Endometrium (tissue), 2 donors: ENCODE measurements at regions not wholly inside any gene's neighbourhood (a gene's known extent, or its start where the extent isn't known, plus 50 kb on each side); places are given as distances from the start of the nearest gene placed in this dataset.

Experiments
- FAIRE-seq: peaks from 2 replicates; lab custom pipeline; 2012; peaks lifted over from hg19 to GRCh38; lab: Jason Lieb, UNC
- donor health status: control.
- donor health status: control.

DNA sequence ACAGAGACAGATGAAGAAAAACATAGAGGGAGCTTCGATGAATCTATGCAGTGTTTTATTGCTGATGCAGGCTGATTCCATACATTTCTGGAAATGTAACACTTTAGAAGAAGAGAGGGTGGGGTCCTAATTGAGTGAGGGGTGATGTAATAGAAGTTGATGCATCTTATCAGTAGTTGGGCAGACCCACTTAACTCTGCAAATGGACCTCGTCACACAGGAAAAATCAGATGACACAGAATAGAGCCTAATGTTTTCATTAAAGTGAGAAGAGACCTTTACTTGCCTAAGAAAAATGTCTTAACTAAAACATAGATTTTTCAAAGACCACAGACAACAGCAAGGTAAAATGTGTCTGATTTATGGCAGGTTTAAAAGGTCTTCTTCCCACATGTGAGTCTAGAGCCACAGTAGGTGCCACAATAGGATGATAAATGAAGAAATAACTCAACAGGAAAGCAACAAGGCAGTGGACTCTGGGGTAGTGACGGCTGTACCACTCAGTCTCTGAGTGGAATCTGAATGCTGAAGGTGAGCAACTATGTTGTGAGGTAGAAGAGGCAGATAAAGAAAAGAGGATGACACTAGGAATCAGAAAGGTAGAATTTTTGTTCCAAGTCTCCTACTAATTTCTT, 414.7 kb upstream of the PIK3C3 start:
- FAIRE-seq = no peak

DNA sequence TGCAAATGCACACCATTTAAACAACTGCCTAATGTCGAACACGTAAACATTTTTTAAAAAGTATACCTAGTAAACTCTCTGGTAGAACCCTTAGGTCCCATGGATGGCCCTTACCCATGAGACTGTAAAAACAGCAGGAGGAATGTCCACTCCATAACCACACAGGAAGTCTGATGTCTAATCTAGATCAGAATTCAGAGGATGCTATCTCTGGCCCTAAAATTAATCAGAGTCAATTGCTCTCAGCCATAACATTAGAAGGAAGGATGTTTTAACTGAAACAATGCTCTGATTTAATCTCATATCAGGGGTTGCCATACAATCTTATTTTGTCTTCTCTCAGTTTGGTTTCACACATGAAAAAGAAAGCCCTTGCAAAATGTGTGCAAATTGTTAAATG, 416.3 kb upstream of the PIK3C3 start:
- FAIRE-seq = no peak

DNA sequence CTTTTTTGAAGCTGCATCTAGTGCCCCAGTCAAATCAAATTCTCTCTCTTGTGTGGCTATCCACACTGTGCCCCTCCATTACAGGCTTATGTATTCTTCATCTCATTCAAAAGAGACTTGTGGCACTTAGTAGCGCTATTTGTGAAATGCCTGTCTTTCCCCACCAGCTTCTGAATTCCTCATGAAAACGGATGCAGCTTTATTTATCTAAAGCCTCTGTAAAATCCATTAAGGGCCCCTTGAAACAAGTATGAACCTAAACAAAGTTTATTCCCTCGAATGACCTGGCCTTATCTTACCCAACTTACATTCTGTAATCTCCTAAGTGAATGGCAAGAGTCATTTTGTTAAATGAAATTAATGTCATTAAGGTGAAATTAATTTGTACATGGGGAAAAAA, 417.4 kb upstream of the PIK3C3 start:
- no peak for FAIRE-seq

DNA sequence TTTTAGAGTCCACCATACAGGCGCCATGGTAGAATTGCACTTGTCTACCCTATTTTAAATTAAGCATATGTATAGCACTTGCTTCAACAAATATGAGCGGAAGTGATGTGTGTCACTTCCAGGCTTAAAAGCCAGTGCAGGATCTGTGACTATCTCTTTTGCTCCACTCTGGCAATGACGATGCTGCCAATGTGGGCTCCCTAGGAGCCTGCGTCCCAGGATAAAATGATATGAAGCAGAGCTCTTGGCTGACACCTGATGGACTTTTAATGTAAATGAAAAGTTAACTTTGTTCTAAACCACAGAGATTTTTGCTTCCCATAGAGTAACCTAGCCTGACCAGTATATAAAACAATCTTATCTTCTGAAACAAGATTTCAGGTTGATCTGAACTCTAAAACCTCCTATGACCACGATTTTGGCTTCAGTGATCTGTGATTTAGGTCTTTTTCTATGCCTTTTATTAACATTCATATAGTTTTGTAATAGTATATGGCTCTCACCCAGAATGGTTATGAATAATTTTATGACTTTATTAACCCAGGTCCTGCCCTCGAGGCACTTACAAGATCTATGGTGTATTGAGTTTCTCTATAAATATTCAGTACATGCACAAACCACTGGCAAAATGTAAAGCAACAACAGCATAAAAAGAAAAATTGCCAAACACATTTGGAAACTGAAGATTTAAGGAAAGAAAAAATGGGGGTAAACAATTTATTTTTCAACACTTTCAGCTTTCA, 422.5 kb upstream of the PIK3C3 start:
- FAIRE-seq = no peak

DNA sequence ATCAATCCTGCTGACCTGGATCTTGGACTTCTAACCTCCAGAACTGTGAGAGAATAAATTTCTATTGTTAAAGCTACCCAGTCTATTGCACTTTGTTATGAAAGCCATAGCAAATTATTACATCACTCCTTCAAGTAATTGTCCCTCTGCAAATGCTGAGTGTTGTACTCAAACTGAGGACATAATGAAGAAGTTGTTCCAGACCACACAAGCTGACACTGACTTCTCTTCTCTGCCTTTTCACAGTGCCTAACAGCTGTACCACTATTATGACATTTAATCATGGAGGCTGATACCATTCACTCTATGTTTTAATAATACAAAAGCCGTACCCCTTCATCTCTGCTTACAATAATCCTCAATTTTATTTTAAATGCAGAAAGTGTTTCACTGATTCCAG, 424.1 kb upstream of the PIK3C3 start:
- no peak for FAIRE-seq

DNA sequence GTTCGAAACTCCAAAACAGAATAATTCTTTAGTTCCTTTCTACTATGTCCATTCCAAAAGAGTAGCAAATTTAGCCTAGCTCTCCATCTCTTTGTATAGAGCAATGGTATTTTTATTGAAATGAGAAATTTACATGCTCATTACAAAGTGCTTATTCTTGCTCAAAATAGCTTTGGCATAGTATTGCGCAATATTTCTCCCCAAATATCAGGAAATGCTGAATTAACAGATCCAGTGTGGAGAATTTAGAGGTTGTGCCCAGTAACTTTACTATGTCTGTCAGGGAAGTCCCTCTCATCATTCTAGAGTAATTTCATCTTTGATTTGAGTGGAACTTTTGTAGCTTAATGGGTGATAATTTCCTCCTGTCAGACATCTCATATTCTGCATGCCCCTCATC, 425.9 kb upstream of the PIK3C3 start:
- no peak for FAIRE-seq

DNA sequence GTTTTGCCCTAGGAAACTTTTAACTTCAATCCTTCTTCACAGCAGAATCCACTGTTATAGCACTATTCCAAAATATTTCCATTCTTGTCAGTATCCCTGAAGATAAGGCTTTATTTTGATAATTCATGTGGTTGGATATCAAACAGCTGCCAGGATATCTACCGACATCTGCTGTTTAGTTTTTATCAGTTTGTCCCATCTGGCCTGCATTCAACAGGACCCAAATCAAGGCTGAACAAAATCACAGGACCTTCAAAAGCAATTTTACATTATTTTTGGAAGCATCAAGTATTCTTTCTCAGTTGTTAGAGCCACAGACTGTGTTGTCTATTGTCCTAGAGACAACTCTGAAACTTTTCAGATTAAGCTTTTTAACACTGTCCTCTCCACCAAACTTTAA, 429.0 kb upstream of the PIK3C3 start:
- FAIRE-seq = no peak

DNA sequence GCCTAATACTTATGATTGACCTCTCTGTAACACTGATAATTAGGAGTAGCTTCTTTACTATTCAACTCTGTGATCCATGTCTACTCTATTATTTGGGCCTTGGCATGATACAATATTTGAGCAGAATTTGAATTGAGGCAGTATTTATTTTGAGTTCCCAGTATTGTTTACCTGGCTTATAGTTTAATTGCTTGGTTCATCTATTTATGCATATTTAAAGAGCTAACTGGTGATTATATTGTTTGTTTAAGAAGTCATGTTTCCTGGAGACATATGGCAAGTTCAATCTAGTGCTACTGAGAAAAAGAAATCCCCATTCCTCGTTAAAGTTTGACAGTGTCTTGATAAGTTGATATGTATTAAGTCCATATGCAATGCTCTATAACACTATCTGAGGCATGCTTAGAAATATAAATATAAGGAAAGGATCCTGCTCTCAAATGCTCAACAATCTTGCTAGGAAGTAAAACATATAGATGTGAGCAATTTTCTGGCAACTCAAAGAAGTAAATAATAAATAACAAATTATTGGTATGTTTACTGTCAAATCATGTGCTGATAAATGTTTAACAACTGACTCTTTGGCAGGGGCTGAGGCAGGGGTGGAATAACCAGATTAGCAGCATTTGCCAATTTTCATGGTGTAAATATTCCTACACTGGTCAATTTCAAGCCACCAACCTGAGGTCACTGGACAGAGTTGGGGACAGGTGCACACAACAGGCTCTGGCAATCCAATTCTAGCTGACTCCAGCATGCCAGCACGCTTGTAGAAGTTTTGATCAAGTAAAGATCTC, 430.2 kb upstream of the PIK3C3 start:
- no peak for FAIRE-seq

DNA sequence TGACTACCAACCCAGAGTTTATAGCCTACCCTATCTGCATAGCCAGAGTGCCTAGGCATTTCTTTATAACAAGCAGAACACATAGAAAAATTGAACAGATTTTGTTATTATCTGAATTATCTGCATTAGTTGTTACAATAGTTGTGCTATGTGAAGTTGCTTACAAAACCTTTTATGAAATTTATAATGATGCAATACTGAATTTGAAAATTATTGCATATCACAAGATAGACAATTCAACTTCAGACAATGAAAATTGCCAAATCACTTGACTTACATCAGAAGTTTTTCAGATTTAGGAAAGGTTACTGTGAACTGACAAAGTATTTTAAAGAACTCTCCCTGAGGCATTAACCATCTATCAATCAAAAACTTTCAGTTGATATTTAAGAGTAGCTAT, 437.9 kb upstream of the PIK3C3 start:
- no peak for FAIRE-seq

DNA sequence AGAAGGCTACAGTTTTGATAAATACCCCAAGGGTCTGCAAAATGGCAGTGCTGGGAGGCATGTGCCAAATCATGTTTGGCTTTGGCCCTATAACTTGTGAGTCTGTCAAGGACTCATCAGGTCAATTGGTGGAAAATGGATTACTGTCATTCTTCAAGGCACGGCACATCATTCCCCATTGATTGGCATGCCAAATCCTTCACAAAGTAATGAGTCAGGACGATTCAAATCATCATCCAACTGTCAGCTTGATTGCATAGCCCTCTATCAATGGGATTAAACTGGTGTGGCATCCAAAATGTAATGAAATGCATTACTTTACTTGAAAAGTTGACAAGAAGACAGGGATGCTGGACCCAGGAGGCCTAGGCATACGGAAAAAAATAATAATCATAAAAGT, 441.6 kb upstream of the PIK3C3 start:
- FAIRE-seq = no peak

DNA sequence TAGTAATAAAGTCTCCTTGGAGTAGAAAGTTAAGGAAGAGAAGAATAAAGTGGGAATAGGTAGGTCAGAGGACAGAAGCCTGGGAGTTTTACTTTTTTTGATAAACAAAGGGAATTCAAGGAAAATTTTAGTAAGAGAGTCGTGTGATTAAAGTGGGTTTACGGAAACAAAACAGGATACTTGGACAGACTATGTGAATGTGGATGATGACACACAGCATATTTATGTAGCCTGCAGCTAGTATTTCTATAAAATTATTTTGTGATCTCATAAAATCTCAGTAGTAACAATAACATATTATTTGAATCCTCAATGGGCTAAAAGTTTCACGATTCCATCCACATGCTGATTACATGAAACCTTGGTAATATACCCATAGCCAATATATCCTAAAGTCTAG, 450.7 kb upstream of the PIK3C3 start:
- no peak for FAIRE-seq

DNA sequence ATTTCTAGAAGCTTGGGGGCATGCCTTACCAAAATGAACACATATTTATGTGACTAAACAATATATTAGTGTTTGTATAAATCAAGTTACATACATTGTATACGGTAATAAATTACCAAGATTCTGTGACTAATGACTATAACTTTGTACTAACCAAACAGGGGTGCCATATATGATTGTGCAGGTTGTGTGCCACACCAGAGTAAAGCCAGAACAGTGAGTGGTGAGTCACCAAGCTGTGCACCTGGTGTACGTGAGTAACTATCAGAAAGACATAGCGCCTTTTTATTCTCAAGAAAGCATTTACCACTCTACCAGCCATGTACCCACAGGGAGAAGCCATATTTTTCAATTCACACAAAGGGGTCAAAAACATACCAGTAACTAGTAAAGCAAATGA, 453.2 kb upstream of the PIK3C3 start:
- FAIRE-seq = no peak

DNA sequence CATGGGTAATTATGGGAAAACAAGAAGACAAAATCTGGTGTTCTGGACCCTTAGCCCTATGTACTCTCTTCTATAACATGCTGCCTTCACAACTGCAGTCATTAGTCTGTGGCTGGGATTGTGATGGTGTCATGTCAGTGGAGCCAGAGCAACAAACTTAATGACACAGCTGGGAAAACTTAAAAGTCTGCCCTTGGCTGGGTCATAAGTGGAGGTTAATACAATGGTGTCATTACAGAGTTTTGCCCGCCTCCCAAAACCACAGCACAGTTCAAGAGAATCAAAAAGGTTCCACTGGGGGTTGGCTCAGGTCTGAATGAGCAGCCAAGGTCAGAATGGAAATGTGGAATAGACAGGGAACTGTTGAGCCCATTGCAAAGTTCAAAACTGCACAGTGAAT, 455.7 kb upstream of the PIK3C3 start:
- no peak for FAIRE-seq

DNA sequence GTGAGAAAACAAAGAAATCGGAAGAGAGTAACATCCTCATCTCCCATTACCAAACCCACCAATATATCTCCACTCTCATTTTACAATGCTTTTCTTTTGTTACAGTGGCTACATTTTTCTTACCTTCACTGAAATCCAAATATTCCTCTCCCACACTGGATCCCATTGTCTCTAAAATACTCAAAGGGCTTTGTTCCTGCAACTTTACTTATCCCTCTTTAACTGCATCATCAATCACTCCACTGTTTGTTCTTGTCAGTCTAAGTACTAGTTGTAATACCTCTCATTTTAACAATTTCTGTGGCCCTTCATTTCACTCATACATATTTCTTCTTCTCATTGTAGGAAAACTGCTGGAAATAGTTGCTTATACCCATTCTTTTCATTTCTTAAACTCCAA, 464.2 kb upstream of the PIK3C3 start:
- FAIRE-seq = no peak

DNA sequence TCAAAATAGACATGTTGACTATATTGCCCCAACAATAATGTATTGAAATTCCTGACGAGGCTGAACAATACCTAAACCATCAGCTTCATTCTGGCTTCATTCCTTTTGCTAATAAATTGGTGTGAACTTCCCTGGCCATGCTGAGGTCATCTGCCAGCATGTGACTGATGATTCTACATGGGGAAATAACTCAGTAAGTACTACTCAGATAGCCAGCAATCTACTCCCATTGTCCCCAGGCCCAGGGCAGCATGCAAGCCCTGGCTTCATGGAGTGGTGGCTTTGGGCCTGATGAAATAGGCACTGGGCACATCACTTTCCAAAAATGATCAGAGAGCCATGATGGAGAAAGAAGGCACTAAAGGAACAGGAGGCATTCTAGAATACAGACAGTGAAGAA, 468.5 kb upstream of the PIK3C3 start:
- no peak for FAIRE-seq

DNA sequence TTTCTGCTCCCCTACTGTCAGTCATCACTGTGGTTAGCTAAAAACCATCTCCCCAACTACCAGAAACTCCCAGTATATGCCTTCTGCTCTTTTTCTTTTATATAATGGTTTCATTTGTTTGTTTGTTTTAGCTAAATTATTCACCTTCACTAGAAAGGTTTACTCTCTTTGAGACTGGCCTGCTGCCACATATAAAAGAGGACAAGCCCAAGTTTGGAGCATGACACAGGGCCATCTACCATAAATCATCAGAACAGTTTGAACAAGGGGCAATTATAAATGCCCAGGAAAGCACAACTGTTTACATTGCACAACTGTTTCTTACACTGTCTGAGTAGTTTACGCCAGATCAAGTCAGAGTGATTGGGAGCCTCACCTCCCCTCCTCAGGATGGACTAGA, 471.0 kb upstream of the PIK3C3 start:
- no peak for FAIRE-seq

DNA sequence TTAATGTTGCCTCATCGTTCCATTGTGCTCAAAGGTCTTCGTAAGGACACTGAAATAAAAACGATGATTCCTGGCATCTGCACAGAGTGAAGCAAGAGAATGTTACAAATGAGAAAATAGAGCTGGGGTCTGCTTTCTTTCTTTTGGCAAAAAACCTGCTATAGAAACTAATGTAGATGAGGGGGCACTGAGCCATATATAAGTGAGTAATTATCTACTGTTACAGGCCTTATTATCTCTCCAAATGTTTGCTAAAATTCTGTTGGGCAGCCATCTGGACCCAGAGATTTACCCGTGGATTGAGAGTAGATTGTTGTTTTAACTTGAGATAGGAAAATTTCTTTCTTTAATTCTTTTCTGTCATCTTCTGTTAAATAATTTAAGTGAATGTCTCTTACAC, 472.5 kb upstream of the PIK3C3 start:
- FAIRE-seq = no peak

DNA sequence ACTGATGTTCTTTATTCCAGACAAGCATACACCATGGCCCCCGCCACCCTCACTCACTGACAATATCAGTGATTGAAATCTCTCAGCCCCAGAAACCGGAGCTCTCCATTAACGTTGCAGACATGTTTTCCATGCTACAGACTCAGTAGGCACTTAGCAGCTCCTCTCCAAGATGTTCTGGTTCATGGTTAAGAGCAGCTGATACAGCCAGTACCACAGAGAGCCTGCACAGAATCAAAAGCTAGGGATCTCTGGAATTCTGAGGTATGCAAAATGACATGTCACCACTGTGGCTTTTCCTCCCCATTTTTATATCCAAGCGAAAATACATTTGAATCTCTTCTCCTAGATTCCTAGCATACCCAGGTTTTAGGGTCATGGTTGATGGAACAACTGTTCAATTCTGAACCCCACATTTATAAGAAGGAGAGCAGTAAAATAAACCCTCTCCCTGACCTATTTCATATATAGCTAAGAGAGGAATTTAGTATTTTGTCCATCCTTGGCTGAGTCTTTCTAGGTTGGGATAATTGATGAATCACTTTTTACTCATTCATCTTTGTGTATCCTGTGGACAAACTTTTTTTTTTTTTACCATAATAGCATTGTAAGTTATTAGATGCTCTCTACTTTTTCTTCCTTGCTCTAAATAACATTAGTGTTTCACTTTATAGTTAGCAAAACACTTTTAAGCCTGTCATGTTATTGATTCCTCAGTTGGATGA, 488.4 kb upstream of the PIK3C3 start:
- no peak for FAIRE-seq

DNA sequence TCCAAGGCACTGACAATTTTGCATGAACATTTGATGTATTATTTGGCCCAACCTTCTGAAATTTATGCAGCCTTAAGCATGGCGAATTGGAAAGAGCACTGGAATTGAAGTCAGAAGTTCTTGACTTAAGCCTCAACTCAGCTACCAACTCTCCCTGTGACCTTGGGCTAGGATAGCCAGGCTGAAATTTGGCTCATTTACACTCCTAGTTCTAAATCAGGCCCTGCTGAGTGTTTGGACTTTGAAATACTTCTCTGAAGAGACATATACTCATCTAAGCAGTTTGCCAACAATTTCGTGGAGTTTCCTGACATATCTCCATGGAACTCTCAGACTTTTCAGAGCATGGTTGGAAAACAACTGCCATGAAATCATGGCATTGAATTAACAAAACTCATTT, 489.6 kb upstream of the PIK3C3 start:
- FAIRE-seq = no peak

DNA sequence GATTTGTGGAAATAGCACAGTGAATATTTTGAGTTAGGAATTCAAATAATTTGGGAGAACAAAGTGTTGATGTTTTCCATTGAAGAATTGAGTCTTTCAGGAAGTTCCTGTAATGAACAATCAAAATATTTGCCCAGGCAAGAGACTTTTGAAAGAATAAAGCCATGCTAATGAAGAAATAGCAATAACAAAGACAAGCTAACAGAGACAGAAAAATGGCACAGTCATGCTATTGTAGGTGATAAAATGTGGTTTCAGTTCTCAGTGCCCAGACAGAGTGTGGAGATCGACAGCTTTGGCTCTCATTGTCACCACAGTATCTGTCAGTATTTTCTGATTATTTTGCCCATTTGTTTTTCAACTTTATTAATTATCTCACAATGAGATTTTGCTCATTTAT, 490.8 kb upstream of the PIK3C3 start:
- no peak for FAIRE-seq

DNA sequence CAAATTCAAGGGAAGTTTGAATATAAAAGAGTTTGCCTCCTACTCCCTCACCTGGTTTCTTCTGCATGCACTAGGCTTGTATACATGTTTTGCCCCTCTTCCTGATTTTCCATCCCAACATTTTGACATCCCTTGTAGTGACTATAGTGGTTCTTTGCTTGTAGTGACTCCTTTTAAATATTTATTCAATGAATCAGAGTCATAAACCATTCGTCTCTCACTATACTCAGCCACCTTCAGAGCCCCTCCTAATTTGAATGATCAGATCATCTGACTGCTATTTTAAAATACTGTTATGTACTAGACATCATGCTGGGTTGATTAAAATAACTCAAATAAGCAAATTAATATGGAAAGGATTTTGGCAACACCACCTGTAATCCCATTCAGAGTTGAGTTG, 492.1 kb upstream of the PIK3C3 start:
- no peak for FAIRE-seq

DNA sequence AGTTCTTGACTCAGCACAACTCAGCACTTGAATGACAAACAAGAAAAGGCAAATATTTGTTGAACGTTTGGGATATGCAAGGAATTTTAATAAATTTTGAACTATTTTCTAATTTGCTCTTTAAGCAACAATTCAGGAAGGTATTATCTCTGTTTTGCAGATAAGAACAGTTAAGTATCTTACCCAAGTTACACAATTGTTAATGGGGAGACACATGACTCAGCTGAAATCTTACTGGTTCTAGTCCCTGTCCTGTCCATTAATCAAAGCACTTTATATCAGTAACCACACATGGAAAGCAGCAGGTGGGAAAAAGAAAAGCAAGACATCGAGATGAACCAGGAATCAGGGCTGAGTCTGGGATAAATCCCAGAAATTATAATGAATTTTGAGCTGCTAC, 493.9 kb upstream of the PIK3C3 start:
- FAIRE-seq = no peak

DNA sequence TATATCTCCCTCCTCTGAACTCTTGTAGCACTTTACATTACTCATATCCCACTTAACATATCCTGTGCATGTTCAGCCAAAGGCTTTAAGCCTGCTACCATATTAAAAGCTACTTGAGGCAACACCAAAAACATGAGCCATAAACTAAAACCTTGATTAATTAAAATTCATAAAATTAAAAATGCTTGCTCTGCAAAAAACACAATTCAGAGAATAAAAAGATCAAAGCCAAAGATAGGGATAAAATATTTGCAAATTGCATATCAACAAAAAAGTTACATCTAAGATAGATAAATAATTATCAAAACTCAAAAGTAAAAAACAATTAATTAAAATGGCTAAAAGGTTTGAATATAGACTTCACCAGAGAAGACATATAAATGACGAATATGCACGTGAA, 495.4 kb upstream of the PIK3C3 start:
- no peak for FAIRE-seq
